Neural progenitor cell (in vitro differentiated cells): ENCODE measurements at regions not wholly inside any gene's neighbourhood (a gene's known extent, or its start where the extent isn't known, plus 50 kb on each side); places are given as distances from the start of the nearest gene placed in this dataset.

Experiments used
- CTCF ChIP-seq: fragments of 200-600 bp; sonication (generic); IDR thresholded peaks from 2 replicates; pipeline ENCODE4 v1.5.1; 2017; ENCODE audit warnings: antibody characterized with exemption, mild to moderate bottlenecking
- EZH2phosphoT487 ChIP-seq: fragments of 200-600 bp; sonication (generic); IDR thresholded peaks from 2 replicates; pipeline ENCODE4 v1.6.1; 2017; ENCODE audit warnings: antibody characterized with exemption

GRCh38 chr13:60727140-60727539 lies 330.1 kb downstream of the TDRD3 start:
- TF ChIP-seq CTCF: no peak
- TF ChIP-seq EZH2phosphoT487: no peak
